CD4-positive, alpha-beta T cell (primary cell): ENCODE measurements at regions not wholly inside any gene's neighbourhood (a gene's known extent, or its start where the extent isn't known, plus 50 kb on each side); places are given as distances from the start of the nearest gene placed in this dataset.

Experiments used
- ATAC-seq: fragments of 200-7000 bp; cut with Tn5 transposase; one replicate; pipeline ENCODE4 v1.10.0; 2022; ENCODE audit warnings: mild to moderate bottlenecking; ENCODE audit not compliant: poor library complexity
- CTCF ChIA-PET: fragments of 350-600 bp; sonication (Branson Sonifier 250); formaldehyde crosslinking; loops from one replicate; lab custom pipeline; 2021; ENCODE audit warnings: antibody characterized with exemption, inconsistent platforms; lab: Charles Lee
- POLR2A ChIA-PET: fragments of 350-600 bp; sonication (Branson Sonifier 250); formaldehyde crosslinking; loops from one replicate; lab custom pipeline; 2021; ENCODE audit warnings: antibody characterized with exemption, inconsistent platforms; lab: Charles Lee
- DNase-seq, 14 experiments: peaks; one replicate each; pipeline ENCODE4 v3.0.0-alpha.2; 2013 to 2020; ENCODE audit warnings: mixed read lengths in 2 of 14
- H3K27ac ChIP-seq, 2 donors: one replicate each; pipeline versions ENCODE4 v1.5.1 to v1.7.0; 2013; ENCODE audit warnings: low read length in 2 of 2, low read depth in 1 of 2, mild to moderate bottlenecking in 1 of 2
- H3K27me3 ChIP-seq, 2 experiments: 1 replicate in 1 of 2; 2 replicates in 1 of 2; pipeline versions ENCODE4 v1.6.1 to v1.7.0; 2013; ENCODE audit warnings: low read length in 2 of 2, control low read depth in 1 of 2, mild to moderate bottlenecking in 1 of 2, moderate library complexity in 1 of 2; ENCODE audit not compliant: insufficient read depth in 2 of 2, control insufficient read depth in 1 of 2
- H3K36me3 ChIP-seq: one replicate; pipeline ENCODE4 v1.6.1; 2013; ENCODE audit warnings: low read length, control low read depth; ENCODE audit not compliant: insufficient read depth
- H3K4me1 ChIP-seq: one replicate; pipeline ENCODE4 v1.6.1; 2013; ENCODE audit warnings: low read length, control low read depth; ENCODE audit not compliant: insufficient read depth
- H3K4me3 ChIP-seq: one replicate; pipeline ENCODE4 v1.5.1; 2013; ENCODE audit warnings: mild to moderate bottlenecking, low read length, moderate library complexity
- H3K9me3 ChIP-seq, 2 experiments: 1 replicate in 1 of 2; 2 replicates in 1 of 2; pipeline versions ENCODE4 v1.6.1 to v1.7.0; 2013; ENCODE audit warnings: low read length in 2 of 2, mild to moderate bottlenecking in 2 of 2, control low read depth in 1 of 2, moderate library complexity in 1 of 2; ENCODE audit not compliant: control insufficient read depth in 1 of 2, insufficient read depth in 1 of 2
- H3K27ac Mint-ChIP-seq: one replicate; pipeline ENCODE4 v1.8.0; 2020; ENCODE audit warnings: mixed read lengths
- H3K27me3 Mint-ChIP-seq: one replicate; pipeline ENCODE4 v1.8.0; 2021; ENCODE audit warnings: mixed read lengths
- H3K36me3 Mint-ChIP-seq: one replicate; pipeline ENCODE4 v1.8.0; 2021; ENCODE audit warnings: low read depth, mixed read lengths
- H3K4me1 Mint-ChIP-seq: one replicate; pipeline ENCODE4 v1.8.0; 2021; ENCODE audit warnings: low read depth, mixed read lengths
- H3K4me3 Mint-ChIP-seq: one replicate; pipeline ENCODE4 v1.8.0; 2020; ENCODE audit warnings: mild to moderate bottlenecking, mixed read lengths
- H3K9me3 Mint-ChIP-seq: one replicate; pipeline ENCODE4 v1.8.0; 2020; ENCODE audit warnings: mixed read lengths
- CTCF ChIP-seq: fragments of 200-600 bp; IDR thresholded peaks from one replicate; pipeline ENCODE4 v1.8.0; 2022; ENCODE audit warnings: antibody characterized with exemption, mild to moderate bottlenecking
- intact Hi-C, 2 experiments: fragments of 100-400 bp; cut with DNase I in 1 of 2; cut with micrococcal nuclease in 1 of 2; formaldehyde crosslinking; loops; one replicate each; pipeline versions ENCODE4 v1.15.1 to v1.9.0; 2023 to 2025; cut with DNase I, micrococcal nuclease

GRCh38 chrX:112896051-112896450 is 55.4 kb upstream of the AMOT start:
- ATAC-seq = no peak
- no peak for DNase-seq
- Mint-ChIP-seq H3K4me1 (no peaks in the 10 kb centered on the region), H3K9me3 (no peaks in the 10 kb centered on the region), H3K27ac (no peak overlapping the region), H3K4me3 (no peak overlapping the region), H3K27me3 (no peaks in the 10 kb centered on the region), H3K36me3 (no peaks in the 10 kb centered on the region)
- Histone ChIP-seq H3K27ac (no peak overlapping the region), H3K4me1 (no peaks in the 10 kb centered on the region), H3K9me3 (no peaks in the 10 kb centered on the region), H3K4me3 (no peak overlapping the region), H3K27me3 (no peaks in the 10 kb centered on the region), H3K36me3 (no peaks in the 10 kb centered on the region)
- TF ChIP-seq CTCF = no peak
- CTCF ChIA-PET = no interaction called here
- intact Hi-C loops = no loop called here
- POLR2A ChIA-PET = no interaction called here
